PC-3 (cell line): ENCODE measurements at regions not wholly inside any gene's neighbourhood (a gene's known extent, or its start where the extent isn't known, plus 50 kb on each side); places are given as distances from the start of the nearest gene placed in this dataset.

Source experiments
- CTCF ChIP-seq: fragments of 300-600 bp; sonication (generic); conservative IDR thresholded peaks from 2 replicates; pipeline ENCODE4 v1.5.1; 2017; ENCODE audit warnings: antibody characterized with exemption, low read depth, mild to moderate bottlenecking, low read length
- EZH2 ChIP-seq: fragments of 300-600 bp; sonication (generic); IDR thresholded peaks from one replicate; pipeline ENCODE4 v1.6.1; 2017; ENCODE audit warnings: antibody characterized with exemption, mild to moderate bottlenecking, low read length; ENCODE audit not compliant: unreplicated experiment

GRCh38 chr6:169862043-169862891 is 110.8 kb downstream of the ERMARD start:
- no peak for TF ChIP-seq CTCF
- no peak for TF ChIP-seq EZH2
